Endothelial cell of umbilical vein (primary cell): ENCODE measurements at regions not wholly inside any gene's neighbourhood (a gene's known extent, or its start where the extent isn't known, plus 50 kb on each side); places are given as distances from the start of the nearest gene placed in this dataset.

ENCODE experiments used
- BruUV-seq: library from RNA; stranded (reverse); fragments of 400-500 nt; replicated peaks from 2 replicates; lab custom pipeline; 2021; lab: Mats Ljungman, UMichigan
- CTCF ChIA-PET: fragments of 300-600, 350-600 bp; sonication (Branson Sonifier 250); formaldehyde crosslinking; loops from one replicate; lab custom pipeline; 2021; ENCODE audit warnings: antibody characterized with exemption, inconsistent platforms; lab: Charles Lee
- POLR2A ChIA-PET: fragments of 300-600, 350-600 bp; sonication (Branson Sonifier 250); formaldehyde crosslinking; loops from one replicate; lab custom pipeline; 2021; ENCODE audit warnings: antibody characterized with exemption, inconsistent platforms; lab: Charles Lee
- DNase-seq: peaks from one replicate; pipeline ENCODE4 v3.0.0-alpha.2; 2011; ENCODE audit warnings: low read depth, low spot score
- FAIRE-seq: peaks from 2 replicates; lab custom pipeline; 2011; peaks lifted over from hg19 to GRCh38; lab: Jason Lieb, UNC
- H2AFZ ChIP-seq: 2 replicates; pipeline ENCODE4 v1.6.0; 2012; ENCODE audit warnings: low read depth, low read length, control low read depth, inconsistent platforms
- H3K27ac ChIP-seq: 2 replicates; pipeline ENCODE4 v1.5.1; 2011; ENCODE audit warnings: low read depth, mild to moderate bottlenecking, control low read depth, low read length, moderate library complexity; ENCODE audit not compliant: insufficient read depth
- H3K27me3 ChIP-seq, 2 experiments: 2 replicates each; pipeline versions ENCODE4 v1.6.0 to v1.6.1; 2011; ENCODE audit warnings: low read length in 2 of 2, mixed read lengths in 1 of 2; ENCODE audit not compliant: control insufficient read depth in 2 of 2, insufficient read depth in 2 of 2
- H3K36me3 ChIP-seq, 2 experiments: 2 replicates in 1 of 2; 3 replicates in 1 of 2; pipeline ENCODE4 v1.5.1; 2011; ENCODE audit warnings: low read length in 2 of 2, mild to moderate bottlenecking in 1 of 2, moderate library complexity in 1 of 2; ENCODE audit not compliant: control insufficient read depth in 2 of 2, insufficient read depth in 2 of 2; ENCODE audit errors: extremely low read depth in 1 of 2
- H3K4me1 ChIP-seq: 3 replicates; pipeline ENCODE4 v1.5.1; 2011; ENCODE audit warnings: mild to moderate bottlenecking, low read length; ENCODE audit not compliant: control insufficient read depth, insufficient read depth; ENCODE audit errors: extremely low read depth
- H3K4me2 ChIP-seq: 2 replicates; pipeline ENCODE4 v1.6.1; 2011; ENCODE audit warnings: low read length, control low read depth, mixed read lengths; ENCODE audit not compliant: insufficient read depth
- H3K4me3 ChIP-seq, 3 experiments: fragments of 200-600 bp in 1 of 3; sonication (generic), shearing (Covaris generic) in 1 of 3; replicated peaks in 1 of 3; 2 replicates each; pipeline ENCODE4 v1.5.1; 2011 to 2016; ENCODE audit warnings: control low read depth in 3 of 3, low read length in 3 of 3, mild to moderate bottlenecking in 2 of 3, inconsistent platforms in 1 of 3, low read depth in 1 of 3, moderate library complexity in 1 of 3; ENCODE audit not compliant: insufficient read depth in 1 of 3
- H3K79me2 ChIP-seq: 2 replicates; pipeline ENCODE4 v1.6.0; 2012; ENCODE audit warnings: low read length, inconsistent platforms; ENCODE audit not compliant: control insufficient read depth, insufficient read depth
- H3K9ac ChIP-seq: replicated peaks from 2 replicates; pipeline ENCODE3; 2011; ENCODE audit warnings: low read length, control low read depth; ENCODE audit not compliant: insufficient read depth; ENCODE audit errors: extremely low read depth
- H3K9me1 ChIP-seq: replicated peaks from 3 replicates; pipeline ENCODE4 v1.6.0; 2011; ENCODE audit warnings: mild to moderate bottlenecking, low read length; ENCODE audit not compliant: control insufficient read depth, insufficient read depth; ENCODE audit errors: extremely low read depth
- H3K9me3 ChIP-seq: replicated peaks from 2 replicates; pipeline ENCODE4 v1.5.1; 2012; ENCODE audit warnings: low read length, inconsistent platforms; ENCODE audit not compliant: control insufficient read depth, insufficient read depth
- H4K20me1 ChIP-seq: replicated peaks from 2 replicates; pipeline ENCODE3; 2011; ENCODE audit warnings: mild to moderate bottlenecking, low read length; ENCODE audit not compliant: control insufficient read depth, insufficient read depth; ENCODE audit errors: extremely low read depth
- EZH2 ChIP-seq: IDR thresholded peaks from 2 replicates; pipeline ENCODE4 v1.6.1; 2012; ENCODE audit warnings: borderline replicate concordance, low read depth, mild to moderate bottlenecking, moderate library complexity, low read length, inconsistent platforms; ENCODE audit not compliant: severe bottlenecking
- FOS ChIP-seq: IDR thresholded peaks from 2 replicates; pipeline ENCODE4 v1.6.1; 2011; ENCODE audit warnings: mild to moderate bottlenecking, low read length, moderate library complexity, borderline replicate concordance; ENCODE audit not compliant: insufficient read depth
- GATA2 ChIP-seq: IDR thresholded peaks from 2 replicates; pipeline ENCODE4 v1.7.0; 2011; ENCODE audit warnings: low read depth, mild to moderate bottlenecking, moderate library complexity, mixed read lengths, low read length; ENCODE audit not compliant: insufficient read length, insufficient read depth
- JUN ChIP-seq: IDR thresholded peaks from 2 replicates; pipeline ENCODE4 v1.6.1; 2011; ENCODE audit warnings: borderline replicate concordance, low read depth; ENCODE audit not compliant: insufficient read length, insufficient read depth
- MYC ChIP-seq: IDR thresholded peaks from one replicate; pipeline ENCODE4 v1.6.1; 2011; ENCODE audit warnings: mild to moderate bottlenecking, low read depth, low read length
- POLR2A ChIP-seq: IDR thresholded peaks from 2 replicates; pipeline ENCODE4 v1.6.1; 2012; ENCODE audit warnings: low read depth, mild to moderate bottlenecking, control low read depth, low read length
- POLR2AphosphoS5 ChIP-seq: IDR thresholded peaks from 2 replicates; pipeline ENCODE4 v1.6.1; 2012; ENCODE audit warnings: low read depth, mild to moderate bottlenecking, control low read depth, low read length, moderate library complexity; ENCODE audit not compliant: insufficient read depth
- dilution Hi-C: fragments of 300-500 bp; cut with MboI; formaldehyde crosslinking; loops from one replicate; pipeline ENCODE4 v1.15.0; 2019; ENCODE audit warnings: low sequenced_read_pairs; ENCODE audit not compliant: extremely low pct_ligation_motif_present
- intact Hi-C: fragments of 100-400 bp; cut with micrococcal nuclease; formaldehyde crosslinking; loops from one replicate; pipeline ENCODE4 v1.10.0; 2022
- TF ChIP-seq, protein P1 (sequence below): IDR thresholded peaks from 2 replicates; pipeline ENCODE4 v1.6.1; 2011; ENCODE audit not compliant: insufficient read depth, insufficient read length
- TF ChIP-seq, protein P2 (sequence below), 2 donors: IDR thresholded peaks; 1 replicate in 1 of 2; 2 replicates in 1 of 2; pipeline ENCODE4 v1.5.1; 2011; ENCODE audit warnings: low read length in 2 of 2, mild to moderate bottlenecking in 2 of 2, moderate library complexity in 2 of 2, control low read depth in 1 of 2, inconsistent platforms in 1 of 2, low read depth in 1 of 2; ENCODE audit not compliant: insufficient read depth in 1 of 2; ENCODE audit errors: extremely low read depth in 1 of 2

DNA sequence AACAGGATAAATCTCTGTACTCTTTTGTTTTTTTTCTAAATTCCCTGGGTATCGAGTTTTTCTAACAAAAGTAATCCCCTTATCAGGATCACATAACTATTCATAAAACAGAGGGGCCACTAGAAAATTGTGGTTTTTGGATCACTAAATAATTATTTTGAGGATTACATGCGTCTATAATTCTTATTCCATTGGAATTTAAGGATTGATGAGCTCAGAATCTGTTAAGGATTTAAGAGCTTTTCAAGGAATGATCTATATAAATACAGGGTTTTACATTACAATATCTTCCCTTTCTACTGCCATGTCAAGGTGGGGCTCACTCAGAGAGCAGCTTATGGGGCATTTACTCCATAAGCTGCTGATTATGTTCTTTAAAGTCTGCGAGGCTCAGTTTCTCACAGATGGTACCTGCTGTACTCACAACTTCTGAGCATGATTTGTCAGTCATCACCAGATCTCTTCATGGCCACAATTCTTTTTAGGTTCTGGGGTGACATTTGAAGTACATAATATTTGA, 449.8 kb downstream of the PCDH17 start:
- no TSS peak for BruUV-seq
- no peak overlapping the region for H3K27ac ChIP-seq
- dilution Hi-C loops (no loop called here), intact Hi-C loops (no loop called here)
- no peak overlapping the region for H3K4me3 ChIP-seq
- no peaks in the 10 kb centered on the region for H3K36me3 ChIP-seq
- POLR2A ChIA-PET: no interaction called here
- no peaks in the 10 kb centered on the region for H3K9me1 ChIP-seq
- DNase-seq: no peak
- H4K20me1 ChIP-seq: no peaks in the 10 kb centered on the region
- H3K4me1 ChIP-seq: no peaks in the 10 kb centered on the region
- no peak overlapping the region for H2AFZ ChIP-seq
- CTCF ChIA-PET: no interaction called here
- no peak overlapping the region for H3K9ac ChIP-seq
- H3K4me2 ChIP-seq: no peak overlapping the region
- H3K79me2 ChIP-seq: no peaks in the 10 kb centered on the region
- FAIRE-seq: no peak
- no peaks in the 10 kb centered on the region for H3K27me3 ChIP-seq
- TF ChIP-seq, protein P1, sequence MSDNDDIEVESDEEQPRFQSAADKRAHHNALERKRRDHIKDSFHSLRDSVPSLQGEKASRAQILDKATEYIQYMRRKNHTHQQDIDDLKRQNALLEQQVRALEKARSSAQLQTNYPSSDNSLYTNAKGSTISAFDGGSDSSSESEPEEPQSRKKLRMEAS: no peak
- TF ChIP-seq GATA2: no peak
- TF ChIP-seq EZH2: no peak
- no peak for TF ChIP-seq FOS
- TF ChIP-seq POLR2AphosphoS5: no peak
- TF ChIP-seq MYC: no peak
- TF ChIP-seq, protein P2, sequence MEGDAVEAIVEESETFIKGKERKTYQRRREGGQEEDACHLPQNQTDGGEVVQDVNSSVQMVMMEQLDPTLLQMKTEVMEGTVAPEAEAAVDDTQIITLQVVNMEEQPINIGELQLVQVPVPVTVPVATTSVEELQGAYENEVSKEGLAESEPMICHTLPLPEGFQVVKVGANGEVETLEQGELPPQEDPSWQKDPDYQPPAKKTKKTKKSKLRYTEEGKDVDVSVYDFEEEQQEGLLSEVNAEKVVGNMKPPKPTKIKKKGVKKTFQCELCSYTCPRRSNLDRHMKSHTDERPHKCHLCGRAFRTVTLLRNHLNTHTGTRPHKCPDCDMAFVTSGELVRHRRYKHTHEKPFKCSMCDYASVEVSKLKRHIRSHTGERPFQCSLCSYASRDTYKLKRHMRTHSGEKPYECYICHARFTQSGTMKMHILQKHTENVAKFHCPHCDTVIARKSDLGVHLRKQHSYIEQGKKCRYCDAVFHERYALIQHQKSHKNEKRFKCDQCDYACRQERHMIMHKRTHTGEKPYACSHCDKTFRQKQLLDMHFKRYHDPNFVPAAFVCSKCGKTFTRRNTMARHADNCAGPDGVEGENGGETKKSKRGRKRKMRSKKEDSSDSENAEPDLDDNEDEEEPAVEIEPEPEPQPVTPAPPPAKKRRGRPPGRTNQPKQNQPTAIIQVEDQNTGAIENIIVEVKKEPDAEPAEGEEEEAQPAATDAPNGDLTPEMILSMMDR (IDR thresholded peaks at IDR 0.05; ENCODE audit: extremely low read depth in 1 of 2, insufficient read depth in 1 of 2, low read depth in 1 of 2, low read length in 2 of 2): no peak
- no peak for TF ChIP-seq POLR2A
- no peak for TF ChIP-seq JUN
- H3K9me3 ChIP-seq: no peaks in the 10 kb centered on the region
